MM.1S (cell line): ENCODE measurements at regions not wholly inside any gene's neighbourhood (a gene's known extent, or its start where the extent isn't known, plus 50 kb on each side); places are given as distances from the start of the nearest gene placed in this dataset.

Experiments
- DNase-seq: peaks from one replicate; pipeline ENCODE4 v3.0.0-alpha.2; 2015
- H2AFZ ChIP-seq: fragments of 300-600 bp; sonication (generic); 2 replicates; pipeline ENCODE4 v1.6.0; 2016; ENCODE audit warnings: antibody characterized with exemption, low read length
- H3F3A ChIP-seq: fragments of 300-600 bp; sonication (generic); 2 replicates; pipeline ENCODE4 v1.6.1; 2016; ENCODE audit warnings: mild to moderate bottlenecking, antibody characterized with exemption, low read length, moderate library complexity, mixed read lengths; ENCODE audit not compliant: insufficient read depth
- H3K27ac ChIP-seq: fragments of 300-600 bp; sonication (generic); 2 replicates; pipeline ENCODE4 v1.5.1; 2016; ENCODE audit warnings: mild to moderate bottlenecking, low read length
- H3K27me3 ChIP-seq: fragments of 300-600 bp; sonication (generic); replicated peaks from 2 replicates; pipeline ENCODE4 v1.6.0; 2016; ENCODE audit warnings: low read length; ENCODE audit not compliant: insufficient read depth
- H3K36me3 ChIP-seq: fragments of 300-600 bp; sonication (generic); replicated peaks from 2 replicates; pipeline ENCODE4 v1.6.1; 2016; ENCODE audit warnings: mild to moderate bottlenecking, low read length, mixed read lengths; ENCODE audit not compliant: insufficient read depth
- H3K4me1 ChIP-seq: fragments of 300-600 bp; sonication (generic); 2 replicates; pipeline ENCODE4 v1.6.1; 2016; ENCODE audit warnings: low read length, mixed read lengths
- H3K4me2 ChIP-seq: fragments of 300-600 bp; sonication (generic); 2 replicates; pipeline ENCODE4 v1.6.0; 2016; ENCODE audit warnings: low read depth, low read length
- H3K4me3 ChIP-seq: fragments of 300-600 bp; sonication (generic); 2 replicates; pipeline ENCODE4 v1.5.1; 2016; ENCODE audit warnings: low read length, mixed read lengths
- H3K79me2 ChIP-seq: fragments of 300-600 bp; sonication (generic); 2 replicates; pipeline ENCODE4 v1.6.1; 2016; ENCODE audit warnings: mixed run types, low read length, mixed read lengths
- H3K9ac ChIP-seq: fragments of 300-600 bp; sonication (generic); 2 replicates; pipeline ENCODE4 v1.6.1; 2016; ENCODE audit warnings: low read length, mixed read lengths
- H3K9me2 ChIP-seq: fragments of 300-600 bp; sonication (generic); replicated peaks from 2 replicates; pipeline ENCODE4 v1.6.1; 2016; ENCODE audit warnings: mild to moderate bottlenecking, low read length, mixed read lengths; ENCODE audit not compliant: insufficient read depth
- H3K9me3 ChIP-seq: fragments of 300-600 bp; sonication (generic); replicated peaks from 2 replicates; pipeline ENCODE4 v1.6.1; 2016; ENCODE audit warnings: mild to moderate bottlenecking, low read length, mixed read lengths; ENCODE audit not compliant: insufficient read depth
- H4K20me1 ChIP-seq: fragments of 300-600 bp; sonication (generic); 2 replicates; pipeline ENCODE4 v1.6.1; 2016; ENCODE audit warnings: mild to moderate bottlenecking, low read length, moderate library complexity, mixed read lengths; ENCODE audit not compliant: insufficient read depth
- CTCF ChIP-seq: fragments of 300-600 bp; sonication (generic); IDR thresholded peaks from 2 replicates; pipeline ENCODE4 v1.5.1; 2016; ENCODE audit warnings: antibody characterized with exemption, low read length, mixed read lengths
- EZH2 ChIP-seq: fragments of 300-600 bp; sonication (generic); optimal IDR thresholded peaks from 2 replicates; pipeline ENCODE3; 2017; ENCODE audit warnings: low read depth, mild to moderate bottlenecking, antibody characterized with exemption, low read length, mixed read lengths
- EZH2phosphoT487 ChIP-seq: fragments of 300-600 bp; sonication (generic); IDR thresholded peaks from 2 replicates; pipeline ENCODE4 v1.6.1; 2018; ENCODE audit warnings: antibody characterized with exemption, low read length

- no peaks in the 10 kb centered on the region for H3K4me1 ChIP-seq
- H4K20me1 ChIP-seq, result no peaks in the 10 kb centered on the region
- H3K27ac ChIP-seq, result no peak overlapping the region
- no peaks in the 10 kb centered on the region for H3K9me2 ChIP-seq
- no peaks in the 10 kb centered on the region for H3K36me3 ChIP-seq
- TF ChIP-seq CTCF, result no peak
- TF ChIP-seq EZH2, result no peak
- TF ChIP-seq EZH2phosphoT487, result no peak
- no peak for DNase-seq
- H3K79me2 ChIP-seq, result no peaks in the 10 kb centered on the region
- H3K9me3 ChIP-seq, result no peaks in the 10 kb centered on the region
- no peak overlapping the region for H3K4me3 ChIP-seq
- H2AFZ ChIP-seq, result no peak overlapping the region
- H3K4me2 ChIP-seq, result no peak overlapping the region
- H3K9ac ChIP-seq, result no peak overlapping the region
- no peaks in the 10 kb centered on the region for H3F3A ChIP-seq
- H3K27me3 ChIP-seq, result no peaks in the 10 kb centered on the region
Observed at GRCh38 chr4:36854554-36854953, 390.0 kb upstream of the NWD2 start.

- Histone ChIP-seq H3K9me2 (no peaks in the 10 kb centered on the region), H3F3A (no peaks in the 10 kb centered on the region), H3K9ac (no peak overlapping the region), H2AFZ (no peak overlapping the region), H4K20me1 (no peaks in the 10 kb centered on the region), H3K79me2 (no peaks in the 10 kb centered on the region), H3K9me3 (no peaks in the 10 kb centered on the region; the same call in 1 of the 2 replicates), H3K27me3 (no peaks in the 10 kb centered on the region), H3K4me2 (no peak overlapping the region), H3K4me1 (no peaks in the 10 kb centered on the region), H3K27ac (no peak overlapping the region), H3K36me3 (no peaks in the 10 kb centered on the region), H3K4me3 (no peak overlapping the region)
- no peak for TF ChIP-seq EZH2
- TF ChIP-seq CTCF, result no peak
- TF ChIP-seq EZH2phosphoT487, result no peak
- no peak for DNase-seq
Observed at GRCh38 chr4:36863601-36864000, 380.9 kb upstream of the NWD2 start.

DNA sequence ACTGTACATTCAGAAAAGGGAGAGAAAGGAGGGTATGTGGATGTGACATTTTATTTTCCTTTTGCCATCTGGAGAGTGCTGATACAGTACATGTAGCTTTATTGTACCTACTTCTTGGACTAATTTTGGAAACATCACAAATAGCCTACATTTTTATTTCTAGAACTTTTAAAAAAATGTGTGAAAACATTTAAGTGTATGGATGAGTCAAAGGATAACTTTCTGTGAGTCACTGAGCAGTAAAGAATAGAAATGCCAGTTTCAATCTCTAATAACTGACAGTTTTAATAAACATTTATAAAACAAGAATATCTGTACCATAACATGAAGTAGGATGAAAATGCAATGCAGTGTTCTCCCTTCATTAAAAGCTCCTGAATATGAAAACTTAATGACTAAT lies 374.4 kb upstream of the NWD2 start:
- Histone ChIP-seq H3K9me3 (no peaks in the 10 kb centered on the region; the same call in 1 of the 2 replicates), H3F3A (no peaks in the 10 kb centered on the region), H3K36me3 (no peaks in the 10 kb centered on the region), H3K4me1 (no peaks in the 10 kb centered on the region), H3K4me3 (no peak overlapping the region), H2AFZ (no peak overlapping the region), H3K27me3 (no peaks in the 10 kb centered on the region), H4K20me1 (no peaks in the 10 kb centered on the region), H3K9ac (no peak overlapping the region), H3K27ac (no peak overlapping the region), H3K9me2 (no peaks in the 10 kb centered on the region), H3K79me2 (no peaks in the 10 kb centered on the region), H3K4me2 (no peak overlapping the region)
- TF ChIP-seq EZH2phosphoT487, result no peak
- no peak for TF ChIP-seq EZH2
- DNase-seq, result no peak

- TF ChIP-seq EZH2phosphoT487, result no peak
- Histone ChIP-seq H3K9me2 (no peaks in the 10 kb centered on the region), H3K79me2 (no peaks in the 10 kb centered on the region), H3K9me3 (no peaks in the 10 kb centered on the region), H3K4me3 (no peak overlapping the region), H2AFZ (no peak overlapping the region), H3K4me1 (no peaks in the 10 kb centered on the region), H3K9ac (no peak overlapping the region), H3K27me3 (no peaks in the 10 kb centered on the region), H3F3A (no peaks in the 10 kb centered on the region), H3K4me2 (no peak overlapping the region), H4K20me1 (no peaks in the 10 kb centered on the region), H3K36me3 (no peaks in the 10 kb centered on the region), H3K27ac (no peak overlapping the region)
- no peak for DNase-seq
Observed at GRCh38 chr4:36872679-36873078, 371.9 kb upstream of the NWD2 start.
